MM.1S (cell line): ENCODE measurements at regions not wholly inside any gene's neighbourhood (a gene's known extent, or its start where the extent isn't known, plus 50 kb on each side); places are given as distances from the start of the nearest gene placed in this dataset.

Experiments
- DNase-seq: peaks from one replicate; pipeline ENCODE4 v3.0.0-alpha.2; 2015
- H2AFZ ChIP-seq: fragments of 300-600 bp; sonication (generic); 2 replicates; pipeline ENCODE4 v1.6.0; 2016; ENCODE audit warnings: antibody characterized with exemption, low read length
- H3F3A ChIP-seq: fragments of 300-600 bp; sonication (generic); 2 replicates; pipeline ENCODE4 v1.6.1; 2016; ENCODE audit warnings: mild to moderate bottlenecking, antibody characterized with exemption, low read length, moderate library complexity, mixed read lengths; ENCODE audit not compliant: insufficient read depth
- H3K27ac ChIP-seq: fragments of 300-600 bp; sonication (generic); 2 replicates; pipeline ENCODE4 v1.5.1; 2016; ENCODE audit warnings: mild to moderate bottlenecking, low read length
- H3K27me3 ChIP-seq: fragments of 300-600 bp; sonication (generic); replicated peaks from 2 replicates; pipeline ENCODE4 v1.6.0; 2016; ENCODE audit warnings: low read length; ENCODE audit not compliant: insufficient read depth
- H3K36me3 ChIP-seq: fragments of 300-600 bp; sonication (generic); replicated peaks from 2 replicates; pipeline ENCODE4 v1.6.1; 2016; ENCODE audit warnings: mild to moderate bottlenecking, low read length, mixed read lengths; ENCODE audit not compliant: insufficient read depth
- H3K4me1 ChIP-seq: fragments of 300-600 bp; sonication (generic); 2 replicates; pipeline ENCODE4 v1.6.1; 2016; ENCODE audit warnings: low read length, mixed read lengths
- H3K4me2 ChIP-seq: fragments of 300-600 bp; sonication (generic); 2 replicates; pipeline ENCODE4 v1.6.0; 2016; ENCODE audit warnings: low read depth, low read length
- H3K4me3 ChIP-seq: fragments of 300-600 bp; sonication (generic); 2 replicates; pipeline ENCODE4 v1.5.1; 2016; ENCODE audit warnings: low read length, mixed read lengths
- H3K79me2 ChIP-seq: fragments of 300-600 bp; sonication (generic); 2 replicates; pipeline ENCODE4 v1.6.1; 2016; ENCODE audit warnings: mixed run types, low read length, mixed read lengths
- H3K9ac ChIP-seq: fragments of 300-600 bp; sonication (generic); 2 replicates; pipeline ENCODE4 v1.6.1; 2016; ENCODE audit warnings: low read length, mixed read lengths
- H3K9me2 ChIP-seq: fragments of 300-600 bp; sonication (generic); replicated peaks from 2 replicates; pipeline ENCODE4 v1.6.1; 2016; ENCODE audit warnings: mild to moderate bottlenecking, low read length, mixed read lengths; ENCODE audit not compliant: insufficient read depth
- H3K9me3 ChIP-seq: fragments of 300-600 bp; sonication (generic); replicated peaks from 2 replicates; pipeline ENCODE4 v1.6.1; 2016; ENCODE audit warnings: mild to moderate bottlenecking, low read length, mixed read lengths; ENCODE audit not compliant: insufficient read depth
- H4K20me1 ChIP-seq: fragments of 300-600 bp; sonication (generic); 2 replicates; pipeline ENCODE4 v1.6.1; 2016; ENCODE audit warnings: mild to moderate bottlenecking, low read length, moderate library complexity, mixed read lengths; ENCODE audit not compliant: insufficient read depth
- EZH2 ChIP-seq: fragments of 300-600 bp; sonication (generic); optimal IDR thresholded peaks from 2 replicates; pipeline ENCODE3; 2017; ENCODE audit warnings: low read depth, mild to moderate bottlenecking, antibody characterized with exemption, low read length, mixed read lengths
- EZH2phosphoT487 ChIP-seq: fragments of 300-600 bp; sonication (generic); IDR thresholded peaks from 2 replicates; pipeline ENCODE4 v1.6.1; 2018; ENCODE audit warnings: antibody characterized with exemption, low read length
- TF ChIP-seq, protein P1 (sequence below): fragments of 300-600 bp; sonication (generic); IDR thresholded peaks from 2 replicates; pipeline ENCODE4 v1.5.1; 2016; ENCODE audit warnings: antibody characterized with exemption, low read length, mixed read lengths

DNA sequence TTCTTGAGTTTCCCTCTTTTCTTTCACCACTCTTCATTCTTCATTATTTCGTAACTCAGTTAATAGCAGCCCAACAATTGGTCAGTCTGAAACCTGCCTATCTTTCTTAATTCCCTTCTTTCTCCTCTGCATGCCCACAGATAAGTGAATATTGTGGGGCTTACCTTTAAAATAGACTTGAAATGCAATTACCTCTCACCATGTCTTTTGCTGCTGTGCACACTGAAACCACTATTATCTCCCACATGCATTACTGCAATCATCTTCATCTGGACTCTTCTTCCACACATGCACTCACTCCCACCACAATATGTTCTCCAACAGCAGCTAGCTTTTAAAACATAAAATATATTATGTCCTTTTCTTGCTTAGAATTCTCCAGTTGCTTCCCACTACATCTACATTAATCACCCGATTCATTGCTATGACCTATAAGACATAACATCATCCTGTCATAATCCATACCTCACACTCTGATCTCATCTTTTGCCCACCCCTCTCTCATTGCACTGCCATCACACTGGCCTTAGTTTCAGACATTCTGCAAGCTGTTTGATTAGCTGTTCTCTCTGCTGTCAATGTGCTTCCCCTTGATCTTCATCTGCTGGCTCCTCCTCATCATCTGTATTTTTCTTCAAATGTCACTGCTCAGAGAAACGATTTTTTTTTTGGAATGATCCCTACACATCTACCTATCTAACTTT is 304.8 kb downstream of the PTPRC start:
- Histone ChIP-seq H3K36me3 (no peaks in the 10 kb centered on the region), H2AFZ (no peak overlapping the region), H3K4me2 (no peak overlapping the region), H3K9ac (no peak overlapping the region), H3K79me2 (no peaks in the 10 kb centered on the region), H3K4me1 (no peaks in the 10 kb centered on the region), H3K27me3 (no peaks in the 10 kb centered on the region), H3K4me3 (no peak overlapping the region), H4K20me1 (no peaks in the 10 kb centered on the region), H3K27ac (no peak overlapping the region), H3K9me3 (no peaks in the 10 kb centered on the region), H3K9me2 (no peaks in the 10 kb centered on the region), H3F3A (no peaks in the 10 kb centered on the region)
- TF ChIP-seq, protein P1, sequence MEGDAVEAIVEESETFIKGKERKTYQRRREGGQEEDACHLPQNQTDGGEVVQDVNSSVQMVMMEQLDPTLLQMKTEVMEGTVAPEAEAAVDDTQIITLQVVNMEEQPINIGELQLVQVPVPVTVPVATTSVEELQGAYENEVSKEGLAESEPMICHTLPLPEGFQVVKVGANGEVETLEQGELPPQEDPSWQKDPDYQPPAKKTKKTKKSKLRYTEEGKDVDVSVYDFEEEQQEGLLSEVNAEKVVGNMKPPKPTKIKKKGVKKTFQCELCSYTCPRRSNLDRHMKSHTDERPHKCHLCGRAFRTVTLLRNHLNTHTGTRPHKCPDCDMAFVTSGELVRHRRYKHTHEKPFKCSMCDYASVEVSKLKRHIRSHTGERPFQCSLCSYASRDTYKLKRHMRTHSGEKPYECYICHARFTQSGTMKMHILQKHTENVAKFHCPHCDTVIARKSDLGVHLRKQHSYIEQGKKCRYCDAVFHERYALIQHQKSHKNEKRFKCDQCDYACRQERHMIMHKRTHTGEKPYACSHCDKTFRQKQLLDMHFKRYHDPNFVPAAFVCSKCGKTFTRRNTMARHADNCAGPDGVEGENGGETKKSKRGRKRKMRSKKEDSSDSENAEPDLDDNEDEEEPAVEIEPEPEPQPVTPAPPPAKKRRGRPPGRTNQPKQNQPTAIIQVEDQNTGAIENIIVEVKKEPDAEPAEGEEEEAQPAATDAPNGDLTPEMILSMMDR, result no peak
- TF ChIP-seq EZH2 (no peak), EZH2phosphoT487 (no peak)
- DNase-seq, result no peak

DNA sequence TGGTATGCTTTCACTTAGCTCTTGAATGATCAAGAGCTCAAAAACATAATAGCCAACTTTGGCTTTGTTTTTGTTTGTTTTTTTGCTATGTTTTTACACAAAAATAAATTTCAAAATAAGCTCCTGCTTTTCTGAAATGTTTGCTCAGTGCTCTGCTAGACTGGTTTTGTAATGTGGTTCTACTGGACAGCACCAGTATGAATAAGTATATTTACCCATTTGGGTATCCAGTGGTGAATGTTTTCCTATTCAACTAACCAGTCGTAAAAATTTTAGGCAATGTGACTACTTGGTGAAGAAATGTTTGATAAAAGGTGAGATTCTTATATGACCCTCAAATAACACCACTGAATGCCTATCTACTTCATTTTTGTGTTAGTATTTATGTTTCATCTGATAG is 308.6 kb downstream of the PTPRC start:
- Histone ChIP-seq H3K9ac (no peak overlapping the region), H3K9me2 (no peaks in the 10 kb centered on the region), H3K9me3 (no peaks in the 10 kb centered on the region), H3K4me2 (no peak overlapping the region), H3K79me2 (no peaks in the 10 kb centered on the region), H3K27ac (no peak overlapping the region), H3K27me3 (no peaks in the 10 kb centered on the region), H4K20me1 (no peaks in the 10 kb centered on the region), H3K4me1 (no peaks in the 10 kb centered on the region), H3F3A (no peaks in the 10 kb centered on the region), H3K36me3 (no peaks in the 10 kb centered on the region), H2AFZ (no peak overlapping the region), H3K4me3 (no peak overlapping the region)
- TF ChIP-seq, protein P1, result no peak
- TF ChIP-seq EZH2phosphoT487 (no peak), EZH2 (no peak)
- DNase-seq, result no peak

DNA sequence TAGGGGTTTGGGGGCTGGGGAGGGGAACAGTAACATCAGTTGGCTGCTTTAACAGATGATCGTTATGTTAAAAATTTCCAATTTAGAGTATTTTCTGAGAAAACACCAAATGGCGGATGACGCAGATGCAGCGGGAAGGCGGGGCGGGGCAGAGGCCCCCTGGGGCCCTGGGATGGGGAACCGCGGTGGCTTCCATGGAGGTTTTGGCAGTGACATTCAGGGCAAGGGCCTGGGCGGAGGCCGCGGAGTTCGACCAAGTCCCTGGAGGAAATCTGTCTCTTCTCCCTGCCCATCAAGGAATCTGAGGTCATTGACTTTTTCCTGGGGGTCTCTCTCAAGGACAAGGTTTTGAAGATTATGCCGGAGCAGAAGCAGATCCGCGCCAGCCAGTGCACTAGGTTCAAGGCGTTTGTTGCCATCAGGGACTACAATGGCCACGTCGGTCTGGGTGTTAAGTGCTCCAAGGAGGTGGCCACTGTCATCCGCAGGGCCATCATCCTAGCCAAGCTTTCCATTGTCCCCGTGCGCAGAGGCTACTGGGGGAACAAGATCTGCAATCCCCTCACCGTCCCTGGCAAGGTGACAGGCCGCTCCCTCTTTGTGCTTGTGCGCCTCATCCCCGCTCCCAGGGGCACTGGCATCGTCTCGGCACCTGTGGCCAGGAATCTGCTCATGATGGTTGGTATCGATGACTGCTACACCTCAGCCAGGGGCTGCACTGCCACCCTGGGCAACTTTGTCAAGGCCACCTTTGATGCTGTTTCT is 310.2 kb downstream of the PTPRC start:
- Histone ChIP-seq H4K20me1 (no peaks in the 10 kb centered on the region), H2AFZ (no peak overlapping the region), H3K9me3 (no peaks in the 10 kb centered on the region), H3K27me3 (no peaks in the 10 kb centered on the region), H3K4me1 (no peaks in the 10 kb centered on the region), H3K4me3 (no peak overlapping the region), H3K36me3 (no peaks in the 10 kb centered on the region), H3K4me2 (no peak overlapping the region), H3K9ac (no peak overlapping the region), H3K27ac (no peak overlapping the region), H3F3A (no peaks in the 10 kb centered on the region), H3K9me2 (no peaks in the 10 kb centered on the region), H3K79me2 (no peaks in the 10 kb centered on the region)
- TF ChIP-seq EZH2, result no peak
- TF ChIP-seq, protein P1, result no peak
- no peak for TF ChIP-seq EZH2phosphoT487
- no peak for DNase-seq
